T-helper 9 cell (primary cell): ENCODE measurements at regions not wholly inside any gene's neighbourhood (a gene's known extent, or its start where the extent isn't known, plus 50 kb on each side); places are given as distances from the start of the nearest gene placed in this dataset.

ENCODE experiments used
- DNase-seq: peaks from one replicate; pipeline ENCODE4 v3.0.0-alpha.2; 2020

DNA sequence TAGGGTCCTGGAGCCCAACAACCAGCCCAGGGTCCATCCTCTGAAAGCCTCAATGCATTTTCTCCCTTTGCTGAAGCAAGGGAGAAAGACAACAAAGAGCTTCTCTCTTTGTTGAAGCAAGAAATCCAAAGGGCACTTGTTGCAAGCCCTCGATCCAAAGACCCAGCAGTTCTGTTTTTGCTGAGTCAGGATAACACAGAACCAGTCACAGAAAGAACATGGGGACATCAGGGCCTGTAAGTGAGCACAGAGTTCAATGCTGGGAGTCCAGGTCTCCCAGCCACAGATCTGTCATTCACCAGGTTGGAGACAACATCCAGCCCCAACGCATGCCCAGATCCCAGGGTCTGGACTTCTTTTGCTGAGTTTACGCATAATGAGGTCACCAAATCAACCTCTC lies 315.8 kb upstream of the KLHL29 start:
- no peak for DNase-seq

DNA sequence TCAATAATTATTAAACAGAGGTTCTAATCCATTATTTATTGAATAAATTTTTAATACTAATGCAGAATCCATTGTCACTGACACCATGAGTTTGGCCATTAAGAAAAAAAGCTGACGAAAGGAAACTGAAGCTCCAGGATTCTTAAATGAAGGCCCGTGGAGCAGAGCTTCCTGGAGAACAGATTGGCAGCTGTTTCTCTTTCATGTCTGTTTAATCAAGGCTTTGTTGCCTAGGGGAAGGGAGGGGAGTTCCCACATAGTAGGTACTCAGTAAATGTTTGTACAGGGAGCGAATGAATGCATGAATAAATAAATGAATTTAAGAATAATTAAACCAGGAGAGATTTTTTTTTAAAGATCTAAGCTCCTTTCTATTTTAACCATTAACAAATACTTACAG lies 315.1 kb upstream of the KLHL29 start:
- DNase-seq: no peak

GRCh38 chr2:23073056-23073455 lies 311.9 kb upstream of the KLHL29 start:
- no peak for DNase-seq

- DNase-seq: no peak
These were observed 311.3 kb upstream of the KLHL29 start for GRCh38 chr2:23073671-23074070.

GRCh38 chr2:23077596-23077995 lies 307.4 kb upstream of the KLHL29 start:
- no peak for DNase-seq

GRCh38 chr2:23078784-23079434 lies 306.1 kb upstream of the KLHL29 start:
- no peak for DNase-seq

DNA sequence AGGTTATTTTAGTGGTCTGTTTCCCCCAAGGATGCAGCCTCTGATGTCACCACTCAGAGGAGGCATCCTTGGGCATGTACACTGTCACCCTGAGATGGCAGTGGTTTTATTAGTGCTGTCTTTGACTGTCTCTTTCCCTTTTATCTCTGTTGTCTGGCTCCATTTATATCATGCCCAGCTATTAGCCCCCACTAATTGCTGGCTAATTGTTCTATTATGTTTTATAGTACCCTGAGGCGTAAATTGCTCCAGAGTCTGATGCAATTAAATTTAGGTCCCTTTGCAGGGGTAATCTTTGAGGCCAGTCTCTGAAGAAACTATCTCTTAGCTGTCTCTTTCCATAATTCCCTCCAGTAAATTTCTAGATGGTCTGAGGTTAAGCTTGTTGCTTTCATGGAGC lies 301.0 kb upstream of the KLHL29 start:
- no peak for DNase-seq

- DNase-seq: no peak
These were observed 294.0 kb upstream of the KLHL29 start for GRCh38 chr2:23091019-23091418.

- DNase-seq: no peak
These were observed 293.1 kb upstream of the KLHL29 start for GRCh38 chr2:23091900-23092299.

DNA sequence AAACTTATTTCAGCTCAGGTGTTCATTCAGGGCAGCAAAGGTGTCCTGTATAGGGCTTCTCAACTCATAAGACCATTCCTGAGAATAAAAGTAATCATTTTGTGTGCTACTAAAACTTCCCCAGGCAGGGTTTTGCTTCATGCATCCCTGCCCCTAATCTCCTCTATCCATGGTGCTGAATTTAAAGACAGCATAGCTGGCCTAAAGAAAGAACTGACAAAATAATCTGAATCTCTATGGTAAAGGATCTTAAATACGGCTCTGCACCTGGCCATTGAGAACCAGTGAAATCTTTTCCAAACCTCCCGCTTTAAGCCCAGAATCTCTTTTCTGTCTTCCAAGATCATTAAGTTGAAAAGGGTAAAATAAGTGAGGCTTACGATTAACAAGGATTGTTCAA lies 292.1 kb upstream of the KLHL29 start:
- no peak for DNase-seq

DNA sequence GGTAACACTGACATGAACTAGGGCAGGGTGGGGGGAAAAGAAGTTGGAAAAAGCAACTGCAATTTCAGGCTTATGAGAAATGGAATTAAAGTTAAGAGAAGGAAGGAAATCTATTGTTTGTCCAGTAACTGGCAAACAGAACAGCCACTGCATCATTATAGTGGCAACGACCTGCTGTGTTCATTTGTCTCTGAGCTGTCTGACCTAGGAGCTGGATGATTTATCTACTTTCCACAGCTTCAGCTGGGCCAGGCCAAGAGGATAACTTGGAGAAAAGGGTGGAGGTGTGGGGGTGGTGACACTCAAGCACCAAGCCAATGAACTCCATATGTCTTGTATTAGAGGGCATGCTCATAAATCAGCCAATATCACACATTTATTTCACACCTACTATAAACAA lies 291.5 kb upstream of the KLHL29 start:
- no peak for DNase-seq

DNA sequence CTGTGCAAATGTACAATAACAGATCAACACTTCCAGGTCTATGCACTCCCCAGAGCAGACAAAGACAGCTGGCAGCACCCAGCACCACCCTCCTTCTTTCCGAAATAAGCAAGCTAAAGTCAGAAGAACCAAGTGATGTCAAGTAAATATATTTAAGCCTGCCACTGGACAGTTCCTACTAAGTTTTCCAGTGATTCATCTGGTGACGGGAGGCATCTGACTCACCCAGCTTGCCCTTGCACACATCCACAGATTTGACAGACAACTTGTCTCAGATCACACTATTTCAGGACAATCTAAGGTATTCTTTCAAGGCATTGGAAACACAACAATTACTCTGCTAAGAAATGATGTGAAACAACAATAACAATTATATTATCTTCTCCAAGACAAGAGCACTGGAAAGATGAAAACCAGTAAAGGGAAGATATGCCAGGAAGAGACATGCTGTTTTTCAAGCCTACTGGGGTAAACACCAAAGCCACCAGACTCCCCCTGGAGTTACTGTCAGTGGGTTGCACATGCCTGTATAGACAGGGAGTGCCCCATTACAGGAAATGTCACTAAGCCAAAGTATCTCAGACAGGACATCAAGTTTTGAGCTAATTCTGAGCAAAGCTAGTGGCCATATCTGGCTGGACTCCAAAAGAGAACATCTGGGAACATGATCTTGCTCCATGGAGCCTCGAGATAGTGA lies 287.9 kb upstream of the KLHL29 start:
- DNase-seq: no peak

- DNase-seq: no peak
These were observed 284.6 kb upstream of the KLHL29 start for GRCh38 chr2:23100406-23100805.

DNA sequence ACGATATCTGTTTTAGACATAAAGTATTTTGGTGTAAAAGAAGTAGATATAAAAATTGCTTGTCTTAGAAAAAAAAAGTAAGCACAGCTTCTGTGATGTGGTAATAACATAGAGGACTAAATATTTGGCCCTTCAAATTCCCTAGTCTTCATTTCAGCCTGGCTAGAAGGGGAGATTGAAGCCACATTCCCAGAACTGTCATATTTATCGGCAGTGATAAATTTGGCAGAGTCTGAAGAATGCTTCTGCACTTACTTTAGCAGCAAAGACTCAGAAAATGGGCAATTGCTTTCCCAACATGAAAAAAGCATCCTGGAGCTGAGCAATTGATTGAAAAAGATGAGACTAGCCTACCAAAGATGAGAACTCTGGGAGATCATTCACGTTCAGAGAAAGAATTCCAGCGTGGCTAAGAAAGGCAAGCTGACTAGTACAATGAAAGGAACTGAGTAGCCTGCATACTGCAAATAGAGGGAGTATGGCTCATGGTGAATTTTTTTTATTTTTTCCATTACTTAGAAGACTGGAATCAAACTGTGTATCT lies 278.7 kb upstream of the KLHL29 start:
- no peak for DNase-seq

DNA sequence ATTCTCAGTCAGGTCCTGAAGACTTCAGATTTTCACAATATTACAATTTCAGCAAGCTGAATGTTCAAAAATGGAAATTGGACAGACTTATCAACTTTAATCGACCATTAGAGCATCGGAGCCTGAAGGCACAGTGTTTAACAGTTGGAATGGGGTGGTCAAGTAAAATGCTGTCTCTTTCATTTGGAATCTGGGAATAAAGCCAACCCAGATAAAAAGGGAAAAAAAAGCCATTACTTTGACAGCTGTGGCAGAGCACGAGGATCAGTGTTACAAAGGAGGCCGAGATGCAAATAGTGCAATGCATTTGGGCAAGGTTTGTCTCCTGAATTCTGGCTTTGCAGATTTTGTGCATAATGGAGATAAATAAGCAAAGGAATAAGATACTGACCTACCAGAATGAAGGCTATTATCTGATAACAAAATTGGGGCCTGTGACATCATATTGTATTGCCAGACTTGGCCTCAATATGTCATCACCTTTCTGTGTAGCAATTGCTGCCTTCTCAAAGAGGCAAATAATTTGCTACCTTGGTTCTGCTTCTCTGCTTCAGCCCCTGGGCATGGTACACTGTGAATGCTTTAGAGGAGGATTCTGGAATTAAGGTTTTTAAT lies 277.5 kb upstream of the KLHL29 start:
- no peak for DNase-seq

GRCh38 chr2:23111263-23111662 lies 273.7 kb upstream of the KLHL29 start:
- DNase-seq: no peak

DNA sequence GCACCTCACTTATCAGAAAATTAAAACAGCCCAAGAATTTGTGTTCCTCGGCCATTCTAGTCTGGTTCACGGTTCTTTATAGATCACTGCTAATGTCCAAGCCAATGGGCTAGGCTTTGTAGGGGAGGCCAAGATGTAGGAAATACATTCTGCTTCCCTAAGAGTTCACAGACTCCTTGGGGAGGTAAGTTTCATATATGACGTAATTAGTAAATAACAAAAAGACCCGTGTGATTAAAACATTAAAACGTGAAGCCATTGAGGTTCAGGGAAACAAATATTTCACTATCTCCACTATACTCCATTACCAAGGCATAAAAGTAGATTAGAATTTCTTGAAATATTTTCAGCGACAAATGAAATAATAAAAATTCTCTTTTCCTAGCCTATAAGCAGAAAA lies 272.5 kb upstream of the KLHL29 start:
- no peak for DNase-seq

- no peak for DNase-seq
These were observed 270.7 kb upstream of the KLHL29 start for GRCh38 chr2:23114299-23114698.

DNA sequence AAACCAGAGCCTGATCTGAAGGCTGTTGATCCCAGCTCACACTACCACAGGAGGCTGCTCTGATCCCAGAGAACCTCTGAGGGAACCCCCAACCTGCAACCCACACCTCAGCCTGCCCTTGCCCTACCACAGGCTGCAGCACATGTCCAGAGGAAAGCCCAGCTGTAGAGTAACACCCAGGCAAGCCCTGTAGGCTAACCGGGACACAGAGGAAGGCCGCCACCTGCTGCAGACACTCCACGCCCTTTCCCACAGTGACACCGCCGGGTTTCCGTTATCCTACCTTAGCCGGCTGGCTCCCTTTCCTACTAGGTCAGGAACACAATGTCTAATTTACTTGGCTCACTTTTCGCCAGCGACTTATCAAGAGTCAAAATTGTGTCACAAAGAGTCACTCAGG lies 266.7 kb upstream of the KLHL29 start:
- DNase-seq: no peak

DNA sequence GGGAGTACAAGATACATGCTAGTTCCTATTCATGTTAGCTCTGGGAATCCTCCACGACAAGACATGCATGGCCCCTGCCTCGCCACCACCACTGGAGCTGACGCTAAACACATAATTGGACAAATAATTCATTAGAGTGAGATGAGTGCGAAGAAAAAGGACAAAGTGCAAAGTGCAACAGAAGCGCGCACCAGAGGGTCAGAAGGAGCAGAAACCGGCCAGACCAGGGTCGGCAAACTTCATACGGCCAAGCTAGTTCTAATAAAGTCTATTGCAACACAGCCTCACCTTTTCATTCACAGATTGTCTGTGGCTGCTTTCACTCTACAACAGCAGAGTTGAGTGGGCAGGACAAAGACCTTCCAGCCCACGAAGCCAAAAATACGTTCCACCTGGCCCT lies 266.1 kb upstream of the KLHL29 start:
- no peak for DNase-seq

- DNase-seq: no peak
These were observed 264.8 kb upstream of the KLHL29 start for GRCh38 chr2:23120161-23120560.

GRCh38 chr2:23121968-23122648 lies 262.9 kb upstream of the KLHL29 start:
- DNase-seq: no peak

DNA sequence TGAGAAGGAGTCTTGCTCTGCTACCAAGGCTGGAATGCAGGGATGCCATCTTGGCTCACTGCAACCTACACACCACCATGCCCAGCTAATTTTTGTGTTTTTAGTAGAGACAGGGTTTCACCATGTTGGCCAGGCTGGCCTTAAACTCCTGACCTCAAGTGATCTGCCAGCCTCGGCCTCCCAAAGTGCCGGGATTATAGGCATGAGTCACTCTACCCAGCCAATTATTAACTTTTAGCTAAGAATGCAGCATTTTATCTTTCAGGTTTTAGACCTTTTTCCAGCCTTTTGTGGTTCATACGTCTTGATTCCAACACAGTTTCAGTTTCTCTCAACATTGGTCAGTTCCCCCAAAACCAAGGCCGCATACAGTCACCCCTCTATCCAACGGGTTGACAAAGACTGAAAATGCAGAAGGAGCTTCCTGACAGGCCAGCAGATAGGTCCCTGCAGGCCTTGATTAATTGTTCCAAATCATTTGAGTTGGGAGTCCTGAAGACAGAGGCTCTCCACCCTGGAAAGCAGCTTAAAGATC lies 262.2 kb upstream of the KLHL29 start:
- DNase-seq: no peak
